GM18861 (cell line): ENCODE measurements at regions not wholly inside any gene's neighbourhood (a gene's known extent, or its start where the extent isn't known, plus 50 kb on each side); places are given as distances from the start of the nearest gene placed in this dataset.
"Not testable (repeated sequence)": the region's sequence is repeated elsewhere in the genome, so short reads cannot be mapped to it uniquely, and the experiment has no call there.

ENCODE experiments used
- ATAC-seq: cut with Tn5 transposase; IDR thresholded peaks from one replicate; pipeline ENCODE4 v1.9.1; 2021; ENCODE audit not compliant: unreplicated experiment

DNA sequence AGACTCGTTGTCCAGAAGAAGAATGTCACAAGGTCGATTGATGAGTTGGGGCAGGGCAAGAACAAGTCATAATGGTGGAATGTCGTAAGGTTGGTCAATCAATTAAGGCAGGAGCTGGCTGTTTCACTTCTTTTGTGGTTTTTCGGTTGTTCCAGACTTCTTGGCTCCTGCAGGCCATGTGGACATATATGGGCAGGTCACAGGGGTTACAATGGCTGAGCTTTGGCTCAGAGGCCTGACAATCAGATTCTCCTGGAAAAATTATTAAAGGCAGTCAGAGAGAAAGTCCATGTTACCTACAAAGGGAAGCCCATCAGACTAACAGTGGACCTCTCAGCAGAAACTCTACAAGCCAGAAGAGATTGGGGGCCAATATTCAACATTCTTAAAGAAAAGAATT, 785.3 kb downstream of the METTL4 start:
- ATAC-seq = not testable (repeated sequence)

DNA sequence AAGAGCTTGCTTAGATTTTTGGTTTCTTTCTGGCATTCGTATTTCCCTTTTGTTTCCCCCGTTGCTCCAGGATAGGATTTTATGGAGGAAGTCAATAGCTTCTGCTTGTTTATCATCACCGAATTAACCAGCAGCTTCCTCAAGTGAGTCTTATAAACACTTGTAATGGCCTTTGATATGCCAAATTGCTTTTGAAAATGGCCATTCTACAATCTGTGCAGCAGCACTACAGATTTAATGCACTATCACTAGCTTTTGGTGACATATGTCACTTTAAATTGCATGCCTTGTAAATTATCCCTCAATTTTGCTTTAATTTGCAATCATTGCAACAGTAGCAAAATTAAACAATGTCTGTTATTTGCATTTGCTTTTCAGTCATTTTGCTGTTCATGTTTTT, 774.7 kb downstream of the METTL4 start:
- no peak for ATAC-seq

DNA sequence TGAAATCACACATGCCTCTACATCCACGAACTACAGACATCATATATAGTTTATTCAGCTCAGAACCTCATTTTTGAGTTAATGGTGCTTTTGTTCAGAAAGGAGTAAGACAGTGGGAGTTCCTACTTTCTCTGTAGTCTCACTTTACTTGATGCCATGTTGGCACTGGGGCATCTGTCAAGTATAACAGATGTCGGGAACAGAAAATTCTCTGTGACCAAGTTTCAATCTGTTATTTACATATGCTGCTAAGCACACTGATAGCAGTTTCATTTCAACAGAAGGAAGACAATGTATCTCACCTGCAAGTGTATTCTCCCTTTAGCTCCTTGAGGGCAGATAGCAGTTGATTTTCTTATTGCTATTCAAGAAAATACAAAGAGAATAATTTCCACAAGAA, 774.1 kb downstream of the METTL4 start:
- ATAC-seq = no peak

DNA sequence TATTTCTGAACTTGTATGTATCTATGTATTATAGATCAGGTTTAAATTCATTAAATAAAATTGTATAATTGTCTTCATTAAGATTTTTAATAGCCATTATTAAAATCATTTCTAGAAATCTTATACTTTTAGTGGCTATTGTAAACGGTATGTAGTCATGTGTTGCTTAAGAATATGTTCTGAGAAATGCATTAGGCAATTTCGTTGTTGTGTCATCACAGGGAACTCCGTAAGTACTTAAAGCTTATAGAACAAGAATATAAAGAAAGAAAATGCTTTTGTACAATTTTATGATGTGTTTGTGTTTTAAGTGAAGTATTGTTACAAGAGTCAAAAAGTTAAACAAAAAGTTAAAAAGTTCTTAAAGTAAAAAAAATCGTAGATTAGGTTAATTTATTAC, 765.8 kb downstream of the METTL4 start:
- ATAC-seq = no peak

GRCh38 chr18:1806884-1807615, 764.3 kb downstream of the METTL4 start:
- ATAC-seq = no peak

DNA sequence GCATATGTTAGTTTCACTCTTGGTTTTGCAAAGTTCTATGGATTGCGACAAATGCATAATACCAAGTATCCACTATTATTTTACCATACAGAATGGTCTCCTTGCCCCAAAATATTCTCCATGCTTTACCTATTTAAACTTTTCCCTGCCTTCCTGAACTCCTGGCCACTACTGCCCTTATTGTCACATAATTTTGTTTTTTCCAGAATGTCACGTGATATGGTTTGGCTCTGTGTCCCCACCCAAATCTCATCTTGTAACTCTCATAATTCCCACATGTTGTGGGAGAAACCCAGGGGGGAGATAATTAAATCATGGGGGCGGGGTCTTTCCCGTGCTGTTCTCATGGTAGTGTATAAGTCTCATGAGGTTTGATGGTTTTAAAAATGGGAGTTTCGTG, 760.0 kb downstream of the METTL4 start:
- no peak for ATAC-seq

GRCh38 chr18:1825296-1825695, 746.0 kb downstream of the METTL4 start:
- no peak for ATAC-seq

- no peak for ATAC-seq
These were observed 730.4 kb downstream of the METTL4 start for GRCh38 chr18:1840878-1841277.

DNA sequence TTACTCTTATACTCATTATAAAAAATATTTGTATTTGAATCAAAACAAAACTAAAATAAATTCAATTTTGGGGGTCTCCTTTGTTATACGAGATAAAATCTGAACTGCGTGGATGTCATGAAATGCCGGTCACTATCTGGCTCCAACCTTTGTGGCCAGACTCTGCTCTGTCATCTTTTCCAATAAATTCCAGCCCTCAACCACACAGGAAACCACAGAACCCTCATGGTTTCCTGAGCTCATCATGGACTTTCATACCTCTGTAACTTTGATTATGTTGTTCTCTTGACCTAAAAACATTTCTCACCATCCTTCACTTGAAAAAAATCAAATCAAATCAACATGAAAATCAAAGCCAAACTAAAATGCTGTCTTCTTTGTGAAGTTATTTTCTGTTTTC, 724.7 kb downstream of the METTL4 start:
- ATAC-seq = no peak

DNA sequence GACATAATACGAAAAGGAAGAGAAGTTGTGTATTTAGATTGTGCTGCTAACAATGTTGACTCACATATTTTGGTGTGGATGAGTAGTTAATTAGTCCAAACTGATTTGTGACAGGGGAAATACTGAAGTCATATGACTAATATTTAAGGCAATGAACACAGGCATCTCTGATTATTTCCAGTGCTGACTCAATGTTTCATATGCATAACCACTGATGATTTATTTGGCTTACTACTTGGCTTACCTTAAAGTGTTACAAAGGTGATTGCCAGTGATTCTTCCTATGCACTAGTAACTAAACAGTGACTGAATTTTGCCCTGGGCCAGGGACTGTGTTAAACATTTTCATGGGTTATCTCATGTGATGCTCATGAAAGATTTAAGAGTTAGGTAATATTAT, 722.6 kb downstream of the METTL4 start:
- no peak for ATAC-seq

GRCh38 chr18:1849386-1849785, 721.9 kb downstream of the METTL4 start:
- ATAC-seq = no peak

DNA sequence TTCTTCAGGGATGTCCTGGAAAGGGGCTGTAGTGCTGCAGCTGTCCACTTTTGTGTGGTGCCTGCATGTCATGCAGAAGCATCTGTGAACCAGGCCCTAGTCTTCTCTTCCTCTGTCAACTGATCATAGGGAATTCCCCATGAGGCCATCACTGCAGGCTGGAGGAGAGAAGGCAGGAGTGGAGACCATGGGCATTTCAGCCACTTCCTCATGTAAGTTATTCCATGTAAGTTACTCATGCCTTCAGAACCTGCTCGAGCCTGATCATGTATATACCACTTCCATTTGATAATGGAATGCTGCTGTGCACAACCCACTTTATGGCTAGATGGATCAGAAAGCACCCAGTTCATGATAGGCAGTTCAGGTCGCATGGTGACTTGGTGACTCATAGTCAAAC, 714.0 kb downstream of the METTL4 start:
- not testable (repeated sequence) for ATAC-seq

DNA sequence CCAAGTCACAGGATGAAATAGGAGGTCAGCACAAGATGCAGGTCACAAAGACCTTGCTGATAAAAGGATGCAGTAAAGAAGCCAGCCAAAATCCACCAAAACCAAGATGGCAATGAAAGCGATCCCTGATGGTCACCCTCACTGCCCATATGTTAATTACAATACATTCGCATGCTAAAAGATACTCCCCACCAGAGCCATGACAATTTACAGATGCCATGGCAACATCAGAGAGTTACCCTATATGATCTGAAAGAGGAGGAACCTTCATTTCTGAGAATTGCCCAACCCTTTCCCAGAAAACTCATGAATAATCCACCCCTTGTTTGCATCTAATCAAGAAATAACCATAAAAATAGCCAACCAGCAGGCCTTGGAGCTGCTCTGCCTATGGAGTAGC, 709.8 kb downstream of the METTL4 start:
- no peak for ATAC-seq

DNA sequence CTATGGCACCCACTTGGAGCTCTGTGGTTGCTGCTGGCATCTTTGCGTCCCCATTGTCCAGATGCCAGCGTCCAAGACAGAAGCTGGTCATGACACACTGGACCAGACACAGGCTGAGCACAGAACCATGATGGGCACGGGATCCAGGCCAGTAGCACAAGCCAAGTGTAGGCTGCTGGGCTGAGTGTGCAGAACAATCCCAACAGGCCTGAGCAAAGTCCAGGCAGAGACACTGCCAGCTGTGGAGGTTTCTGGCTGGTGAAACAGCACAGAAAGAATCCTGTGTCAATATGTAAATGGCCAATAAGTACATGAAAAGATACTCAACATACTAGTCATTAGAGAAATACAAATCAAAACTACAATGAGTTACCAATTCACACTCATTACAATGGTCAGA, 705.4 kb downstream of the METTL4 start:
- ATAC-seq = no peak

GRCh38 chr18:1872274-1872673, 699.0 kb downstream of the METTL4 start:
- no peak for ATAC-seq

DNA sequence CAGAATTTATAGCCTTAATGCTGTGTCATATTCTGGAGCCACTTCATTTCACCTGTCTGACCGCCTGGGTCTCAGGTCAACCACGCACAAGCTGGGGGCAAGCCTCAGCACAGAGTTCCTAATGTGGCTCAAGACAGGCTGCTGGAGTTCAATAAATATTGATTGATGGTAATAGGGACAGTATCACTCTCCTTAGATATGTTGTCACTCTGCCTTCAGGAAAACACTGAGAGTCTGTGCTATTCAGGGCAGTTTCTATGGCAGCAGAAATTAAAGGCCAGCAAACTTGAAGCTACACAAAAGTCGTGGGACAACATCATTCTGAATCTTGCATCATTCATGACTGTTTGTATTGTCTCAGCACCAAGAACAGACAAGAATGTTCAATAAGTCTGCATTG, 696.1 kb downstream of the METTL4 start:
- no peak for ATAC-seq

GRCh38 chr18:1884623-1885022, 686.7 kb downstream of the METTL4 start:
- ATAC-seq = no peak

DNA sequence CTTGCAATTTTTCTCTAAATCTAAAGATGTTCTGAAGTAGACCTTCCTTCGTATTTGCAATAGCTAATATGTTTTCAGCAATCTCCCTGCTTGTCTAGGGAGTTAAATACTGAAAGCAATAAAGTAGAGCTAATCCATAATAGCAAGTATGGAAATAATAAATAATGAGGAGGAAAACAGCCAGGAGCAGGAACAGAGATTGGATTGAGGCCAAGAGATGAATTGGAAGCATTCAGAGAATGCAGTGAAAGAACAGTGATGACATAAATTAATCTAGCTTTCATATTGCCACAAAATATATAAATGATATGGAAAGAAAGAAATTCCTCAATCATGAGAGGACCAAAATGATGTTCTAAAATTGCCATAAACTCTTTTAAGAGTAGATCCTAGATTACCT, 679.7 kb downstream of the METTL4 start:
- ATAC-seq = no peak

- no peak for ATAC-seq
These were observed 679.1 kb downstream of the METTL4 start for GRCh38 chr18:1892191-1892590.

DNA sequence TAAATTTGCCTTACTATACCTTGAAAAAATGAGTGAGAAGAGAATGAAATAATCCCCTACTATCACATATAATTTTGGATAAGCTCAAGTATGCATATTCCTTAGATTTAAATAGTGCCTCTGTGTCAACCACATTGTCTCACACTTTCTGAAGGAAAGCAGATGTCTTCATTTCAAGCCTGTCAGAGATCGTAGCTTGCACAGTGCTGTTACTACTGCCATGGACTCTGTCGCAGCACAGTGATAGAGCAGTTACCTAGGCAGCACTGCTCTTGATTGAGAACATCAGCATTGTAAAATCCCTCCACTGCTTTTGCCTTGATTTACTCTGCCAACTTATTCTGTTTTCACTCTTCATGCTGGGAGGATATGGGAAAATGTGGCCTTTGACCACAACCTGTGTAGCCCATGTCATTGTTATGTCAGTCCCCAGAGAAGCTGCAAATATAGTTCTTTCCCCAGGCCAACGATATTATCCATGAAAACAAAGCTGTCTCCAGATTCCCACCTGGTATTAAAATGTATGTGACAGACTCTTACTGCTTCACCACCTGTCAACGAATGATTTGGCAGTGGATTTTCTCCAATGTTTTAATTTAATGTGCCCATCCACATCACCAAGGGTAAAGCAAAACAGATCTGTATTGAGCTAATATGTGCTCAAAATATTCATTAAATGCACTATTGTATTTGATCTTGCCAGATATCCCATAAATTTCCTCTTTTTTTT, 675.7 kb downstream of the METTL4 start:
- no peak for ATAC-seq

DNA sequence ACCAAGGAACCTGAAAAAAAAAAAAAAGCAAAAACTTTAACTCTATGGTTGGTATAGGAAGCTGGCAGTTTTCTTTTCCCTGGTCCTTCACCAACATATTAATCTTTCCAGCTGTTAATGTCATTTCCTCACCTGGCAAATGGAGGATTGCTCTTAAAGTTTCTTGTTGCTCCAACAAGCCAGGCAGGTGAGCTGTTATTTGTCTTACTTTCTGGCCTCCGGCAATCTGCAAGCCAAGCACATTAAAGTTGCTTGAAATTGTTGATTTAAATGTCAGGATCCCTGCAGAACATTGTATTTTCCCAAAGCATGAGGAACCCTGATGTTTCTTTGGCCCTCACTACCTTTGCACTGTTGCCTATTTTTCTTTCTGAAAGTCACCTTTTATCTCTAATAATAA, 664.9 kb downstream of the METTL4 start:
- ATAC-seq = no peak

- no peak for ATAC-seq
These were observed 663.7 kb downstream of the METTL4 start for GRCh38 chr18:1907470-1908206.
